ENCODE measurements at regions not wholly inside any gene's neighbourhood (a gene's known extent, or its start where the extent isn't known, plus 50 kb on each side); places are given as distances from the start of the nearest gene placed in this dataset.

GRCh38 chr7:91329571-91329970, 65.3 kb downstream of the FZD1 start:
- ATAC-seq (ENCODE audit: low read depth), result no peak
- CTCF ChIA-PET, result no interaction called here
- peaks cover 2% of the 10 kb centered on the region for H3K27me3 Mint-ChIP-seq
- DNase-seq, result no peak
- peaks cover 29% of the 10 kb centered on the region for H3K4me1 Mint-ChIP-seq
- H3K27ac Mint-ChIP-seq, result no peak overlapping the region
- intact Hi-C loops (cut with micrococcal nuclease), result no loop called here
- TF ChIP-seq CTCF (IDR thresholded peaks at IDR 0.05), result no peak
- no peak overlapping the region for H3K4me3 Mint-ChIP-seq
- no peaks in the 10 kb centered on the region for H3K36me3 Mint-ChIP-seq (ENCODE audit: low read depth)
- peaks cover 2% of the 10 kb centered on the region for H3K9me3 Mint-ChIP-seq
- POLR2A ChIA-PET, result no interaction called here

- Mint-ChIP-seq H3K4me3 (no peak overlapping the region), H3K27ac (no peak overlapping the region), H3K27me3 (peaks cover 2% of the 10 kb centered on the region), H3K36me3 (ENCODE audit: low read depth) (no peaks in the 10 kb centered on the region), H3K9me3 (peaks cover 2% of the 10 kb centered on the region), H3K4me1 (peaks cover 25% of the 10 kb centered on the region)
- intact Hi-C loops (cut with micrococcal nuclease), result no loop called here
- POLR2A ChIA-PET, result no interaction called here
- no peak for DNase-seq
- TF ChIP-seq CTCF (IDR thresholded peaks at IDR 0.05), result no peak
- no peak for ATAC-seq (ENCODE audit: low read depth)
- CTCF ChIA-PET, result no interaction called here
Observed at GRCh38 chr7:91330191-91330808, 66.1 kb downstream of the FZD1 start.

- no peak for DNase-seq
- peaks cover 2% of the 10 kb centered on the region for H3K27me3 Mint-ChIP-seq
- TF ChIP-seq CTCF (IDR thresholded peaks at IDR 0.05), result no peak
- no peak for ATAC-seq (ENCODE audit: low read depth)
- H3K27ac Mint-ChIP-seq, result no peak overlapping the region
- POLR2A ChIA-PET, result no interaction called here
- CTCF ChIA-PET, result no interaction called here
- H3K4me1 Mint-ChIP-seq, result peaks cover 19% of the 10 kb centered on the region
- no peaks in the 10 kb centered on the region for H3K36me3 Mint-ChIP-seq (ENCODE audit: low read depth)
- H3K4me3 Mint-ChIP-seq, result no peak overlapping the region
- intact Hi-C loops (cut with micrococcal nuclease), result no loop called here
- H3K9me3 Mint-ChIP-seq, result peaks cover 2% of the 10 kb centered on the region
Observed at GRCh38 chr7:91330866-91331265, 66.6 kb downstream of the FZD1 start.

- DNase-seq, result no peak
- no peak for ATAC-seq (ENCODE audit: low read depth)
- ChIA-PET POLR2A (no interaction called here), CTCF (no interaction called here)
- no peaks in the 10 kb centered on the region for H3K4me1 Mint-ChIP-seq
- H3K27ac Mint-ChIP-seq, result no peak overlapping the region
- no peaks in the 10 kb centered on the region for H3K36me3 Mint-ChIP-seq (ENCODE audit: low read depth)
- peaks cover 2% of the 10 kb centered on the region for H3K9me3 Mint-ChIP-seq
- H3K27me3 Mint-ChIP-seq, result peaks cover 2% of the 10 kb centered on the region
- intact Hi-C loops (cut with micrococcal nuclease), result no loop called here
- no peak overlapping the region for H3K4me3 Mint-ChIP-seq
- no peak for TF ChIP-seq CTCF (IDR thresholded peaks at IDR 0.05)
Observed at GRCh38 chr7:91336106-91336505, 71.9 kb downstream of the FZD1 start.

GRCh38 chr7:91338226-91339020, 74.2 kb downstream of the FZD1 start:
- no peak for ATAC-seq (ENCODE audit: low read depth)
- Mint-ChIP-seq H3K4me3 (no peak overlapping the region), H3K36me3 (ENCODE audit: low read depth) (no peaks in the 10 kb centered on the region), H3K27ac (no peak overlapping the region), H3K4me1 (peaks cover 4% of the 10 kb centered on the region), H3K9me3 (no peaks in the 10 kb centered on the region), H3K27me3 (peaks cover 2% of the 10 kb centered on the region)
- ChIA-PET CTCF (no interaction called here), POLR2A (no interaction called here)
- DNase-seq, result no peak
- intact Hi-C loops (cut with micrococcal nuclease), result no loop called here
- no peak for TF ChIP-seq CTCF (IDR thresholded peaks at IDR 0.05)
